Nephron (organoid): ENCODE measurements at regions not wholly inside any gene's neighbourhood (a gene's known extent, or its start where the extent isn't known, plus 50 kb on each side); places are given as distances from the start of the nearest gene placed in this dataset.
"Not testable (repeated sequence)": the region's sequence is repeated elsewhere in the genome, so short reads cannot be mapped to it uniquely, and the experiment has no call there.

ENCODE experiments used
- H3K27ac Mint-ChIP-seq, 3 experiments: 2 replicates each; pipeline ENCODE4 v1.8.0; 2020; ENCODE audit warnings: mixed read lengths in 3 of 3, mild to moderate bottlenecking in 2 of 3, moderate library complexity in 1 of 3
- H3K27me3 Mint-ChIP-seq: 2 replicates; pipeline ENCODE4 v1.8.0; 2021; ENCODE audit warnings: low read depth, mild to moderate bottlenecking, moderate library complexity, mixed read lengths
- H3K36me3 Mint-ChIP-seq: 2 replicates; pipeline ENCODE4 v1.8.0; 2020; ENCODE audit warnings: low read depth, mixed read lengths
- H3K4me1 Mint-ChIP-seq: 2 replicates; pipeline ENCODE4 v1.8.0; 2020; ENCODE audit warnings: mixed read lengths
- H3K4me3 Mint-ChIP-seq, 3 experiments: 2 replicates each; pipeline ENCODE4 v1.8.0; 2020; ENCODE audit warnings: mild to moderate bottlenecking in 3 of 3, mixed read lengths in 3 of 3, moderate library complexity in 2 of 3
- H3K9me3 Mint-ChIP-seq: 2 replicates; pipeline ENCODE4 v1.8.0; 2020; ENCODE audit warnings: mixed read lengths

DNA sequence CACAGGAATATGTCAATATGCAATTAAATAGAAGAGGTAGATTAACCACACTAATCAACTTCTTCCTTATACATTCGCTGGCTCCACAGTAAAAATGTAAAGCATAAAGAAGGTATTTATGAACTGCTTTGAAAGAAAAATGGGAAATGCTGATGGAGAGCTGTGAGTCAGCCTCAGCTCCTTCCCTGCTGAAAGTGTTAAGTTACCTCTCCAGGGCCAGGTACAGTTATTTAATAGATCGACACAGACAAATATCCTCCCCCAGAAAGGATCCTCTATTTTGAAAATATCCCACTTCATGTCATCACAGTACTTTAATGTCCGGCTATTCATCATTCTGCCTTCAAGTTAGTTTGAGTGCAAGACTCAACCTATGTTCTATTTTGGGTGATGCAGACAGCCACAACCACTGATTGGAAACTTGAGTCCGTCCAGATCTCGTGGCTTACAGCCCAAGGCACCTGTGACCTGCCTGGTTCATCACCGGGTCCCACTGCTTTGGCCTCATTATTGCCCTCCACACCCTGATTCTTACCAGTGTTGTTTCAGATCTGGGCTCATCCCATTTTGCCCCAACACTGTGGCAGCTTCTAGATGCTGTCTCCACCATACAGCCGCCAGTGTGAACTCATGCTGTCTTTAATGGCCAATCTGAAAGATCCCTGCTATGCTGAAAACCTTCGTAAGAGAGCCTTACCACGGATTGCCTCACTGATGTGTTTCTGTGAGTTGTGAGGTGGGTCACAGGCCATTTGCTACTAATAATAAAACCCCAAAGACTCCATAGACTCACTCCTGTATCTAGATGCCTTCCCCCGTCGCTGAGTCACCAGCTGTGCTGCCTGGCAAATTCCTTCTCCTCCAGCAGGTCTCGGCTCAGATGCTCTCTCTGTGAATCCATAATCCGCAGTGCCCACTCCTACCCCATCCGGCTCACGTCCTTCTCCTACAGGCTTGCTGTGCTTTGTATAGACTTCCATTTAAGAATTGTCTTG, 56.2 kb upstream of the DDAH1 start:
- H3K4me3 Mint-ChIP-seq, H3K27me3 Mint-ChIP-seq, H3K9me3 Mint-ChIP-seq: not testable (repeated sequence)

DNA sequence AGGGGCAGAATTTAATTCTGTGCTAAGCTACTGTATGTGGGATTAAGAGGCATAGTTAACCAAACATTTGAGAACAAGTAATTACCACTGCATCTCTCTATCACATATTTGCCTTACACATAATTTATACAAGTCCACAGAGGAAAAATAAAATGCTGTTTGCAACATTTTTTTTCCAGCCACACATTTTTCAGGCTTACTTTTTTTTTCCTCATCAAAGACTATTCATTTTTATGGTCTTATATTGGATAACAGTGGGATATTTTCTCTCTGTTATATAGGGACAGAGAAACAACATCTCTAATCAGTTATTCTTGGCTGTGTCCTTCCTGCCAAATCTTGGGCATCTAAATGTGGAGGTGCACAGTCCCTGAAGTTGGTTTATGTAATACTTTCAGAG, 57.5 kb upstream of the DDAH1 start:
- H3K4me3 Mint-ChIP-seq, H3K27me3 Mint-ChIP-seq, H3K36me3 Mint-ChIP-seq, H3K27ac Mint-ChIP-seq, H3K9me3 Mint-ChIP-seq: not testable (repeated sequence)
- peaks cover 24% of the 10 kb centered on the region for H3K4me1 Mint-ChIP-seq

More for the DNA sequence above, 56.2 kb upstream of the DDAH1 start:
- not testable (repeated sequence) for H3K36me3 Mint-ChIP-seq
- peak overlapping the region in 1 of 3 experiments; percentile 69 for H3K27ac Mint-ChIP-seq
- peaks cover 16% of the 10 kb centered on the region for H3K4me1 Mint-ChIP-seq

DNA sequence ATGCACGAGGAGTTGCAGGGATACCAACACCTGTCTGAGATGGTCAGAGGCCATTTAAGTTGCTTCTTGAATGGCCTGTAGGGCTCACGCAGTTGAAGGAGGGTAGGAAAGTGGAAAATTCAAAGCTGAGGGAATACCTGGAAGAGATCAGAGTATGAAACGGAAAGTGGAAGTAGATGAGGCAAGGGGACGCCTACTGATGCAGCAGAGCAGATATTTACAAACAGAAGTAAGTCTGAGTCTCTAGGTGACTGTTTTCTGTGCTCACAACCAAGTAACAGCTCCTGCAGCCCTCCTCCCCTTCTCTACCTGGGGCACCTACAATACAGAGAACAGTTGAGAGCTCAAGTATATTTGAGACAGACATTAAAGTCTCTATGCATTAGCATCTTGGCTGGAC, 57.5 kb upstream of the CCN1 start:
- H3K4me1 Mint-ChIP-seq: peaks cover 24% of the 10 kb centered on the region
- H3K27me3 Mint-ChIP-seq, H3K4me3 Mint-ChIP-seq, H3K9me3 Mint-ChIP-seq, H3K27ac Mint-ChIP-seq, H3K36me3 Mint-ChIP-seq: not testable (repeated sequence)

DNA sequence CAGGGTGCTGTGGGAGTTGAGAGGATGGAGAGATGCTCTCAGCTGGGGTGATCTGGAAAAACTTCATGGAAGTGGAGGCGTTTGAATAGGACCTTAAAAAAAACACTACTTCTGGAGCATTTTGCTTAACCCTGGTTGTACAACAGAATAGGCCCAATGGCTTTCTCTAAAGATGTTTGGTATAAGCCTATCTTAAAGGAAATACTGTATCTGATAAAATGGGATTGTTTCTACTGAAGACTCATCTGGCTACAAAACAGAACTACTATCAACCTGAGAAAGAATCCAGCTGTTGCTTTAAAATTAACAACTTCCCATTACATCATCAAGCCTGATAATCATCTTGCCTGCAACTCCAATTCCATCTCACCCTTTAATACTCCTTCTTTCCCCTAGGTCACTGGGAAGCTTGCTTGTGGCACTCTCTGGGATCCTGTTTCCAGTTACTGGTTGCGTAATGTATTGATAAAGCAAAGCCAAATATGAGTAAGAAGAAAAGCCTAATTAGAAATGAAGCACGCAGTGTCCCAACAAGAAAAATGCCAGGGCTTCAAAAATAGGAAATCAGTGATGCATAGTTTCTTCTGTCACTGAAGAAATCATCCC, 56.2 kb upstream of the CCN1 start:
- peaks cover 24% of the 10 kb centered on the region for H3K4me1 Mint-ChIP-seq
- H3K4me3 Mint-ChIP-seq, H3K9me3 Mint-ChIP-seq, H3K27ac Mint-ChIP-seq, H3K27me3 Mint-ChIP-seq, H3K36me3 Mint-ChIP-seq: not testable (repeated sequence)

DNA sequence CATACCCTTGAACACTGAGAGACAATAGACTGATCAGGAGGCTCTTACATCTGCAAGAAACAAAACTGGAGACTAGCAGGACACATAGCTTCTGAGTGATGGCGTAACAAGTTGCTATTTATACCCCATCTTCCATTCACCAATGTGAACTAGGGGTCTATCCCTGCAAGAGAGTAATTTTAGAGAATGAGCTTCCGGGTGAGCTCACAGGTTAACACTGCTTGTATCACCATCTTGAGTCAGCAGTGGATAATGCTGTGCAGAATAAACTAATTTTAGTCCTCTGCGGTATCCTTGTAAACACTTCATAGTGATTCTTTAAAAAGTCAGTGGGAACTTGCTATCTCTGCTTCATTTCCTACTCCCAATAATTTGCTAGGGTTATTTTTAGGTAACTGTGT, 55.0 kb upstream of the CCN1 start:
- not testable (repeated sequence) for H3K27ac Mint-ChIP-seq, H3K4me3 Mint-ChIP-seq, H3K27me3 Mint-ChIP-seq

DNA sequence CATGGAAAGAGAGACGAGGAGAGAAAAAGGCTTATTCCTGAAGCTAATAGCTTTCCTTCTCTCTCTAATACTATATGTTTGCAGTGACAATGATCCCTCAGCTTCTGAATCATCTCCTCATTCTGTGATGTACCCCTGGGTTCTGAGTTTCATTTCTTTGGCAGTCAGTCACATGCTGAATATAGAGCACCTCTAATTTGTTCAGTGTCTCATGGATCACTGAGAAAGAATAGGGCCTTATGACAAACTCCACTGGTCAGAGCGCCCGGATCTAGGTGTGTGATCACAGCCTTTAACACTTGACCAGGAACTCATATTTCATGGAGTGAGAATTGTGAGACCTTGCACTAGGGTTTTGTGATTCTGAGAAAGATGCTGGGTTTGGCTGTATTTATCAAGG, 54.3 kb upstream of the CCN1 start:
- H3K27me3 Mint-ChIP-seq, H3K36me3 Mint-ChIP-seq: not testable (repeated sequence)
- peak overlapping the region in 2 of 3 experiments; percentile 2 to 24 for H3K27ac Mint-ChIP-seq

More for the DNA sequence above, 55.0 kb upstream of the CCN1 start:
- not testable (repeated sequence) for H3K9me3 Mint-ChIP-seq, H3K36me3 Mint-ChIP-seq
- H3K4me1 Mint-ChIP-seq: peaks cover 21% of the 10 kb centered on the region

DNA sequence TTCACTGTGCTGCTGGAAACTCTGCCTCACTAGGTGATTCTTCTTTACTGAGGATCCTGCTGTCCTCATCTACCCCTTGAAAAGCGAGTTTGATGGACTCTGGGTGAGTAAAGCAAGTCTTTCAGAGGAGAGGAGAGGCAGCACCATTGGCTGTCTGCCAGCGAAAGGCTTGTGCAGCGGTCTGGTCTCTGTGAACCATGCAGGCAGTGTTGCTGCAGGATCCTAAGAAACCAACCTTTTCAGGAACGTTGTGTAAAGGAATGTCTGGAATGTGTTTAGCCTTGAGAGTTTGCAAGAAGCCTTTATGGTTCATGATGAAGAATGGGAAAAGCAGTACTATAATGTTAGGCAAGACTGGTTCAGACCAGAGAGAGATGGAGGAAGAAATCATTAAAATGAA, 53.4 kb upstream of the CCN1 start:
- Mint-ChIP-seq H3K4me1 (peaks cover 11% of the 10 kb centered on the region), H3K27ac (peak overlapping the region; percentile 12 to 40 (median 30))
- H3K36me3 Mint-ChIP-seq, H3K9me3 Mint-ChIP-seq, H3K4me3 Mint-ChIP-seq, H3K27me3 Mint-ChIP-seq: not testable (repeated sequence)

More for the DNA sequence above, 54.3 kb upstream of the CCN1 start:
- peaks cover 15% of the 10 kb centered on the region for H3K4me1 Mint-ChIP-seq
- not testable (repeated sequence) for H3K9me3 Mint-ChIP-seq, H3K4me3 Mint-ChIP-seq
